Tibial nerve (tissue), 4 donors: ENCODE measurements at regions not wholly inside any gene's neighbourhood (a gene's known extent, or its start where the extent isn't known, plus 50 kb on each side); places are given as distances from the start of the nearest gene placed in this dataset.

Experiments used
- EP300 ChIP-seq, 2 donors: sonication (generic); formaldehyde crosslinking; IDR thresholded peaks; one replicate each; pipeline ENCODE4 v1.6.1; 2017; ENCODE audit warnings: antibody characterized with exemption in 2 of 2, mild to moderate bottlenecking in 1 of 2
- POLR2A ChIP-seq, 2 donors: fragments of 450-650 bp; IDR thresholded peaks; one replicate each; pipeline ENCODE4 v1.6.1; 2017; ENCODE audit warnings: antibody characterized with exemption in 2 of 2, mild to moderate bottlenecking in 2 of 2, moderate library complexity in 2 of 2
- TF ChIP-seq, protein P1 (sequence below), 5 experiments: fragments of 200-600 bp in 3 of 5; fragments of 450-650 bp in 2 of 5; sonication (generic) in 3 of 5; IDR thresholded peaks; one replicate each; pipeline ENCODE4 v1.5.1; 2016 to 2019; ENCODE audit warnings: antibody characterized with exemption in 5 of 5, mild to moderate bottlenecking in 3 of 5, moderate library complexity in 2 of 5

DNA sequence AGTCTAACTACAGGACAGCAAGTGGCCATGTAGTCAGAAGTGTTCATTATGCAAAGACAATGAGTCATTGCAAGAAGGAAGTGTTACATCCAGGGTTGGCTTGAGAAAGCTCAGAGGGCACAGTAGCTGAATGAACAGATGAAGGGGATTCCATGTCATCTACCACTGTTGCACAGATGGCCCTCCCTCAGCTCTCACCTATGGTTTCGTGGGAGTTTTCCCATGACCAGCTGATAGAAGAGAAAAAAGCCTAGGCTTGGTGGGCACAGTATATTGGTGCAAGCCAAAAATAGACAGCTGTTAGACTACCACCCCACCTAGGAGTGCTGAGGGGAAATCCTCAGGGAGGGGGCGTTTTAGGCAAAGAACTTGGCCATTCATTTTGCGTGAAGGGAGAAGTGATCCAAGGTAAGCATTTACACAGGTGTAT, 217.0 kb downstream of the DMRT2 start:
- TF ChIP-seq, protein P1, sequence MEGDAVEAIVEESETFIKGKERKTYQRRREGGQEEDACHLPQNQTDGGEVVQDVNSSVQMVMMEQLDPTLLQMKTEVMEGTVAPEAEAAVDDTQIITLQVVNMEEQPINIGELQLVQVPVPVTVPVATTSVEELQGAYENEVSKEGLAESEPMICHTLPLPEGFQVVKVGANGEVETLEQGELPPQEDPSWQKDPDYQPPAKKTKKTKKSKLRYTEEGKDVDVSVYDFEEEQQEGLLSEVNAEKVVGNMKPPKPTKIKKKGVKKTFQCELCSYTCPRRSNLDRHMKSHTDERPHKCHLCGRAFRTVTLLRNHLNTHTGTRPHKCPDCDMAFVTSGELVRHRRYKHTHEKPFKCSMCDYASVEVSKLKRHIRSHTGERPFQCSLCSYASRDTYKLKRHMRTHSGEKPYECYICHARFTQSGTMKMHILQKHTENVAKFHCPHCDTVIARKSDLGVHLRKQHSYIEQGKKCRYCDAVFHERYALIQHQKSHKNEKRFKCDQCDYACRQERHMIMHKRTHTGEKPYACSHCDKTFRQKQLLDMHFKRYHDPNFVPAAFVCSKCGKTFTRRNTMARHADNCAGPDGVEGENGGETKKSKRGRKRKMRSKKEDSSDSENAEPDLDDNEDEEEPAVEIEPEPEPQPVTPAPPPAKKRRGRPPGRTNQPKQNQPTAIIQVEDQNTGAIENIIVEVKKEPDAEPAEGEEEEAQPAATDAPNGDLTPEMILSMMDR (IDR thresholded peaks at IDR 0.05) = no peak
- no peak for TF ChIP-seq POLR2A (IDR thresholded peaks at IDR 0.05)
- no peak for TF ChIP-seq EP300 (IDR thresholded peaks at IDR 0.05)
